Hypothalamus (tissue), 51 donors: ENCODE measurements at regions not wholly inside any gene's neighbourhood (a gene's known extent, or its start where the extent isn't known, plus 50 kb on each side); places are given as distances from the start of the nearest gene placed in this dataset.
"Not testable (repeated sequence)": the region's sequence is repeated elsewhere in the genome, so short reads cannot be mapped to it uniquely, and the experiment has no call there.

Experiments used
- DNase-seq, 51 donors: peaks; one replicate each; lab custom pipeline; 2025; lab: John Stamatoyannopoulos, UW

DNA sequence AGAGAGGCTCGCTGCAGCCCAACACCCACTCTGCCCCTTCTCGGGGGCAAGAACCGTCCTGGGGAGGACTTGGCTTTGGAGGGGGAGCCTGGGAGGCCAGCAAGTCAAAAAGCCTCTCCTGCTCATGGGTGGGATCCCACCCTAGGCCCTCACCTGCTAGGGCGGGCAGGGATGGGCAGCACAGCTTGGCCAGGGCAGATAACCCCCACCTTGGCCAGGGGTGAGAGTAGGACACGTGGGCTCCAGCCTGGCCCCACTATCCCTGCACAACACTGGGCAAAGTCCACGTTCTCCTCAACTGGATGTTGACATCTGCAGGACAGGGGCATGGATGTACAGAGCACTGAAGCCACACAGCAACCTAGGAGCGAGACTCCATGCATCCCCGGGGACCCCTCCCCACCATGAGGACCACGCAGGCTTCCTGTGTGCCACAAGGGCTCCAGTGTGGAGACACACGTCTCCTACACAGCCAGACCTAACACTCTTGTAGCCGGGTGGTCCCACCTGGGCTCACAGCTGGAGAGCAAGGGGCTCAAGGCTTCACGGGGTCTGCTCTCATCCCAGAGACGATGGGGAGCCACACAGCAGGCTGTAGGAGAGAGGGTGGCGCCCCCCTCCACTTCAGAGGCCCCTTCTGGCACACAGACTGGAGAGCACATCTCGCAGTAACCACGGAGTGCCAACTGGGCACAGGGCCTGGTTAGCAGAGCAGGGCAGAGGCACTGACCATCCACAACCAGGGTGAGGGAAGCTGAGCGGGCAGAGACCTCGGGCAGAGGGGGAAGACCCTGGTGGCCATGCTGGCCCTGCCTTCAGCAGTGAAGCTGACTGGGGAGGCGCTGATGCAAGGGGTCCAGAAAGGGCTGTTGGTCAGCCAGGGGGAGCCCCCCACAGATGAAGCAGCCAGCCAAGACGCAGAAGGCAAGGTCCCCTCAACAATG lies 171.1 kb downstream of the CRYBB2 start:
- DNase-seq, result peak in 18 of 51 donors; percentile 11 to 69 (median 32)

DNA sequence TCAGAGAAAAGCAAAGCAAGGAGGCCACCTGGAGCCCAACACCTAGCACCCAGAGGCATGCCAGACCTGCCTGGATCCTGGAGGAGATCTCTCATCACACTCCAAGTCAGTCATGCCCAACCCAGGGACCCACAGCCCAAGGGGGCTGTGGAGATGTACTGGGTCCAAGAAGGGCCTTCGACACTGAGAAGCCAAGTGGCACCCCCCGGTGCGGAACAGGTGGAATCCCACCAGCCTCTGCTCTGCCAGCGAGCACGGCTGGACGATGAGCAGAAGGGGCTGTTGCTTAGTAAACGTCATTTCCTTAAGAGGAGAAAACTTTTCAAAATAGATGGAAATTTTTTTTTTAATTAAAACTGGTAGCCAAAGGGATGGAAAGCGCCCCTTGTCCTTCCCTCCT lies 171.9 kb upstream of the GRK3 start:
- DNase-seq, result no peak

DNA sequence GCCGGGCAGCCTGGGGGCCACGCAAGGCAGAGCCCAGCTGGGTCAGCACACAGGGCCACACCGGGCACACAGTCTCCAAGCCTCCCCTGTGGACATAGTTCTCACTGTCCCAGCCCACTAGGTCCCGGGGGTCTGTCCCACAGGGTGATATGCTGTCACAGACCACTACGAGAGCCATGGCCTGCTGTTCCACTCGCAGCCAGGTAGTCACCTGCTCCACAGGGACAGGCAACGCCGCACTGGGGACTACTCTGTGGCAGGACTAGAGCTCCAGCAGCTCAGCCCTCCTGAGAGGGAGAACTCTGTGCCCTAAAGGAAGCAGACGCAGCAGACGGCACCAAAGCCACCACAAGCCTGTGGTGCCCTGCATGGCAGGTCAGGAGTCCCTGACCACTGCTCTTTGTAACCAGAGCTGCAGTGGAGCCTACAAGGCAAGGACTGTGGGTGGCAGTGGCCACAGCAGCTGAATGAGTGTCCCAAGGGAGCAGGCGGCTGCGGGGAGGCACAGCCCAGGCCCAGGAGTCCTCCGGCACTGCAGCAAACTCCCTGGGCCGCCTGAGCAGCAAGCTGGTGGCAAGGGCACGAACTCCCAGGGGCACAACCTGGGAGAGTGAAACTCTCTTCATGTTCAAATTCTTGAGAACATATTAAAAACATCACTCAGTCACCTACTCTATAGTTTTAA lies 171.2 kb upstream of the GRK3 start:
- DNase-seq, result no peak

DNA sequence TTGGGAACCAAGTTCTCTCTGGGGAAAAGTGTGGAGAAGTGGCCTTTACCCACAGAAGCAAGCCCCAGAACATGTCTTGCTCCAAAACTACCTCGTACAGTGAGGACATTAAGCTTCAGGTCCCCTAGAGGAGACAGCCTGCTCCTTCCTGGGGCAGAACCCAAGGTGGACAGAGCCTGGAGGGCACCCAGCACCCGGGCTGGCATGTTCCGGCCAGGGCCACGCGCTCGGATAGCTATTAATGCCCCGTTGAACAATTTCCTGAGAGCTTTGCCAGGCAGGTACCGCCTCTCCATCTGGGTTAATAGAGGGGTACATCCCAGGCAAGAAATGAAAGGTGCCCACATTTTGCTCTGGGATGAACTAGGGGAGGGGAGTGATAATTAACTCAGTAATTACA lies 169.0 kb upstream of the GRK3 start:
- DNase-seq, result no peak

DNA sequence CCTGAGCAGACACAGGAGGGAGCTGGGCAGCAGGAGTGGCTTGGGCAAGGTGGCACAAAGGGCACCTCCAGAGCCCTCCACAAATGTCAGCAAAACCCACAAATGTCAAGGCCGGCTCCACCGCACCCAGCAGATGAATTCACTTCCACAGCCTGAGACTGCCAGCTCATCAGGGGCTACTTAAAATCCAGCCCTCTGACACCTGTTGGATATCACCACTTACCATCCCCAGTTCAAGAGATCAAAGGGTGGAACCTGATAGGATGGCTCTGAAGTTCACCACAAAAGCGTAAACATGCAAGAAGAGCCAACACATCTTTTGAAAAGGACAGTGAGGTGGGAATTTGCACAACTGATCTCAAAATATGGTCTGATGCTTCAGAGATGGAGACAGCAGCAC lies 168.6 kb upstream of the GRK3 start:
- DNase-seq, result no peak

DNA sequence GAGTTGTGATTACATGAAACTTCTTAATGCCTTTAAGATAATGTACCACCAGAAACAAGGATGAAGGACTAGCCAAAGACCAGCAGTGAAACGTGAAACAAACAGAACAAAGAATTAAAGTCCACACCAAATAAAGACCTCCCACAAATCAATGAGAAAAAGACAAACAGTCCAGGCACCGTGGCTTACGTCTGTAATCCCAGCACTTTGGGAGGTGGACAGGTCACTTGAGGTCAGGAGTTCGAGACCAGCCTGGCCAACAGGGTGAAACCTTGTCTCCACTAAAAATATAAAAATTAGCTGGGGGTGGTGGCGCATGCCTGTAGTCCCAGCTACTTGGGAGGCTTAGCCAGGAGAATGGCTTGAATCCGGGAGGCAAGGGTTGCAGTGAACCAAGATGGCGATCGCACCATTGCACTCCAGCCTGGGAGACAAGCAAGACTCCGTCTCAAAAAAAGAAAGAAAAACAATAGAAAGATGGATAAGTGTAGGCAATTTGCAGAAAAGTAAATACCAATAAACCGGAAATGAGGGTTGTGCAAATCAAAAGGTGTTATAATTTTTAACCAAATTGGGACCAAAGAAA lies 167.8 kb upstream of the GRK3 start:
- DNase-seq, result no peak

DNA sequence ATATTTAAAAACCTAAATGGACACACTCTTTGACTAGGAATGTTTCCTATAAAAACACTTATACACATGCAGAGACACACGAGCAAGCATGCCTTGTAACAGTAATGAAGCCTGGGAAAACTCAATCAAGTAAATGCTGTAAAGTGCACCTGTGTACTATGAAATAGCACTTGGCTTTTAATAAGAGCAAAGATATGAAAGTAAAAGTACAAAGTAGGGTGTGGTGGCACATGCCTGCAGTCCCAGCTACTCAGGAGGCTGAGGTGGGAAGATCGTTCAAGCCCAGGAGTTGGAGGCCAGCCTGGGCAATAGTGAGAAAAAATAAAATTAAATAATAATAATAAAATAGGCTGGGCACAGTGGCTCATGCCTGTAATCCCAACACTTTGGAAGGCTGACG lies 166.9 kb upstream of the GRK3 start:
- DNase-seq, result no peak

DNA sequence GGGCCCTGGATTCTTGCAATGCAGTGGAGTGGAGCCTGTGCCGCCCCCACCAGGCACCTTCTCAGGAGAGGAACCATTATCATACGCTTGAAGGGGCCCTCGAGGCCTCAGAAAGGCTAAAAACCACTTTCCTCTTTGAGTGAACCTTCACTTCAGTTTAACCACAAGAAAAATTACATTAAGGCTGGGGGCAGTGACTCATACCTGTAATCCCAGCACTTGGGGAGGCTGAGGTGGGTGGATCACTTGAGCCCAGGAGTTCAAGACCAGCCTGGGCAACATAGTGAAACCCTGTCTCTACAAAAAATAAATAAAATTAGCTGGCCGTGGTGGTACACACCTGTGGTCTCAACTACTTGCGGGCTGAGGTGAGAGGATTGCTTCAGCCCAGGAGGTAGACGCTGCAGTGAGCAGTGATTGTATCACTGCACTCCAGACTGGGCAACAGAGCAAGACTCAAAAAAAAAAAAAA lies 165.8 kb upstream of the GRK3 start:
- not testable (repeated sequence) for DNase-seq

- no peak for DNase-seq
Measured at GRCh38 chr22:25399649-25400151, 164.8 kb upstream of the GRK3 start.

DNA sequence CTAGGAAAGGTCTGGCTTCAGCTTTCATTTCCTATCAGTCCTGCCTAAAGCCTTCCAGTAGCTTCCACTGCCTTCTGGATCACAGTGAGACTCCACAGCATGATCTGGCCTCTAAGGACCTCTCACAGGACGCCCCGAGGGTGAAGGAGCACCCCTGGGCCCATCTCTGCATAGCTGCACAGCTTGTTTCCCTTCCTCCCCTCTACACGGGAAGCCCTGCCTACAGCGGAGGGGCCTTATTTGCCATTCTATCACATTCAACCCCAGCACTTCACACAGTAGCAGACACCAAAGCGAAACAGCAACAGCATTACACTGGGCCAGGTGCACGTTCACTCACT lies 162.3 kb upstream of the GRK3 start:
- DNase-seq, result no peak

GRCh38 chr22:25402501-25403283 lies 161.8 kb upstream of the GRK3 start:
- DNase-seq, result no peak

GRCh38 chr22:25403284-25403810 lies 161.1 kb upstream of the GRK3 start:
- no peak for DNase-seq

GRCh38 chr22:25403811-25404471 lies 160.5 kb upstream of the GRK3 start:
- peak in 1 of 51 donors; percentile 33 for DNase-seq

DNA sequence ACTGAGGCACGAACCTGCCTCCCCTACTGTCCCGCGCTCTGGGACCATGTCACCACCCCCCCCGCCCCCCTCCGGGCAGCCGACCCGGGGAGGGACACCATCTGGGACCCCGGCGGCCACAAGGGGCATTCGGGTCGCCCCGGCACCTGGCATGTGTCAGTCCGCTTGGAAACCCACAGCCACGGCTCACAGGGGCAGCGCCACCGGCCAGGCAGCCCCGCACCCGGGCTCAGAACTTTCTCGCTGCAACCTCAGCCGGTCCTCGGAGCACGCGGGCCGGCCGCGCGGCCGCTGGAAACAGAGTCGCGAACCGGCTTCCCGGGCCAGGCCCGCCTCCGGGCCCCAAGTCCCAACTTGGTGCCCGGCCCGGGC lies 159.9 kb upstream of the GRK3 start:
- peak in 2 of 51 donors; percentile 15 to 23 for DNase-seq

- DNase-seq, result peak in 36 of 51 donors; percentile 24 to 80 (median 59)
Measured at GRCh38 chr22:25404928-25405816, 159.3 kb upstream of the GRK3 start.

GRCh38 chr22:25405841-25406509 lies 158.5 kb upstream of the GRK3 start:
- DNase-seq, result no peak

- DNase-seq, result peak in 9 of 51 donors; percentile 7 to 29 (median 17)
Measured at GRCh38 chr22:25406510-25407210, 157.8 kb upstream of the GRK3 start.
